BLaER1 (cell line): ENCODE measurements at regions not wholly inside any gene's neighbourhood (a gene's known extent, or its start where the extent isn't known, plus 50 kb on each side); places are given as distances from the start of the nearest gene placed in this dataset.
"Not testable (repeated sequence)": the region's sequence is repeated elsewhere in the genome, so short reads cannot be mapped to it uniquely, and the experiment has no call there.

Experiments used
- H3K27ac ChIP-seq: shearing (Covaris generic); formaldehyde crosslinking; 2 replicates; pipeline ENCODE4 v1.8.1; 2022
- H3K27me3 ChIP-seq: shearing (Covaris generic); formaldehyde crosslinking; 2 replicates; pipeline ENCODE4 v1.8.1; 2022
- H3K36me3 ChIP-seq: shearing (Covaris generic); formaldehyde crosslinking; 2 replicates; pipeline ENCODE4 v1.8.1; 2022
- H3K4me1 ChIP-seq: shearing (Covaris generic); formaldehyde crosslinking; 2 replicates; pipeline ENCODE4 v1.8.1; 2022
- H3K4me2 ChIP-seq: shearing (Covaris generic); formaldehyde crosslinking; 2 replicates; pipeline ENCODE4 v1.8.1; 2022
- H3K4me3 ChIP-seq: shearing (Covaris generic); formaldehyde crosslinking; 2 replicates; pipeline ENCODE4 v1.8.1; 2022
- H3K9ac ChIP-seq: shearing (Covaris generic); formaldehyde crosslinking; 2 replicates; pipeline ENCODE4 v1.8.1; 2022
- H3K9me3 ChIP-seq: shearing (Covaris generic); formaldehyde crosslinking; 2 replicates; pipeline ENCODE4 v1.8.1; 2022
- H4K20me1 ChIP-seq: shearing (Covaris generic); formaldehyde crosslinking; 2 replicates; pipeline ENCODE4 v1.8.1; 2022

DNA sequence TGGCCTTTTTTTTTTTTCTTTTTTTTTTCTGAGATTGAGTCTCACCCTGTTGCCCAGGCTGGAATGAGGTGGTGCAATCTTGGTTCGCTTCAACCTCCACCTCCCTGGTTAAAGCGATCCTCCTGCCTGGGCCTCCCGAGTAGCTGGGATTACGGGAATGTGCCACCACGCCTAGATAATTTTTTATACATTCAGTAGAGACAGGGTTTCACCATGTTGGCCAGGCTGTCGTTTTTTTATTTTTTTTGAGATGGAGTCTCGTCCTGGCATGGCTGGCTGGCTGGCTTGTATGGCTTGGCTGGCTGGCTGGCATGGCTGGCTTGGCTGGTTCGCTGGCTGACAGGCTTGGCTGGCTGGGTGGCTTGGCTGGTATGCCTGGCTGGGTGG lies 2812.1 kb downstream of the RPIA start:
- H3K4me2 ChIP-seq, H3K4me3 ChIP-seq, H3K9ac ChIP-seq, H3K27me3 ChIP-seq, H3K36me3 ChIP-seq, H4K20me1 ChIP-seq, H3K27ac ChIP-seq, H3K4me1 ChIP-seq: not testable (repeated sequence)
- H3K9me3 ChIP-seq, result peaks cover 26% of the 10 kb centered on the region

DNA sequence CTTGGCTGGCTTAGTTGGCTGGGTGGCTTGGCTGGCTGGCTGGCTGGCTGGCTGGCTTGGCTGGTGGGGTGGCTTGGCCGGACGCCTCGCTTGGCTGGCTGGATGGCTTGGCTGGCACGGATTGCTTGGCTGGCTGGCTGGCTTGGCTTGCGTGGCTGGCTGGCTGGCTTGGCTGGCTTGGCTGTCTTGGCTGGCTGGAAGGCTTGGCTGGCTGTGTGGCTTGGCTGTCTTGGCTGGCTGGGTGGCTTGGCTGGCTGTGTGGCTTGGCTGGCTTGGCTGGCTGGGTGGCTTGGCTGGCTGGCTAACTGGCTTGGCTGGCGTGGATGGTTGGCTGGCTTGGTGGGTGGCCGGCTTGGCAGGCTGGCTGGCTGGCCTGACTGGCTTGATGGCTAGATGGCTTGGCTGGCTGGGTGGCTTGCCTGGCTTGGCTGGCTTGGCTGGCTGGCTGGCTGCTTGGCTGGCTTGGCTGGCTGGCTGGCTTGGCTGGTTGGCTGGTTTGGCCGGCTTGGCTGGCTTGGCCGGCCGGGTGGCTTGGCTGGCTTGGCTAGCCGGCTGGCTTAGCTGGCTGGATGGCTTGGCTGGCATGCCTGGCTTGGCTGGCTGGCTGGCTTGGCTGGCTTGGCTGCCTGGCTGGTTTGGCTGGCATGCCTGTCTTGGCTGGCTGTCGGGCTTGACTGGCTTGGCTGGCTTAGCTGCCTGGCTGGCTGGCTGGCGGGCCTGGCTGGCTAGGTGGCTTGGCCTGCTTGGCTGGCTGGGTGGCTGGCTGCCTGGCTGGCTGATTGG lies 2812.7 kb downstream of the RPIA start:
- H3K27me3 ChIP-seq, H3K4me2 ChIP-seq, H3K4me3 ChIP-seq, H3K9ac ChIP-seq, H3K4me1 ChIP-seq, H3K36me3 ChIP-seq, H3K27ac ChIP-seq, H4K20me1 ChIP-seq: not testable (repeated sequence)
- H3K9me3 ChIP-seq, result peaks cover 26% of the 10 kb centered on the region

DNA sequence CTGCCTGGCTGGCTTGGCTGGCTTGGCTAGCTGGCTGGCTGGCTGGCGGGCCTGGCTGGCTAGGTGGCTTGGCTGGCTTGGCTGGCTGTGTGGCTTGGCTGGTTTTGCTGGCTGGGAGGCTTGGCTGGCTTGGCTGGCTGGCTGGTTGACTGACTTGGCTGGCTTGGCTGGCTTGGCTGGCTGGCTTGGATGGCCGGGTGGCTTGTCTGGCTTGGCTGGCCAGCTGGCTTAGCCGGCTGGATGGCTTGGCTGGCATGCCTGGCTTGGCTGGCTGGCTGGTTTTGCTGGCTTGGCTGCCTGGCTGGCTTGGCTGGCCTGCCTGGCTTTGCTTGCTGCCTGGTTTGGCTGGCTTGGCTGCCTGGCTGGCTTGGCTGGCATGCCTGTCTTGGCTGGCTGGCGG lies 2817.3 kb downstream of the RPIA start:
- not testable (repeated sequence) for H3K27ac ChIP-seq, H3K4me2 ChIP-seq, H3K4me3 ChIP-seq, H3K27me3 ChIP-seq, H3K9ac ChIP-seq, H4K20me1 ChIP-seq, H3K36me3 ChIP-seq, H3K4me1 ChIP-seq
- peaks cover 15% of the 10 kb centered on the region for H3K9me3 ChIP-seq

DNA sequence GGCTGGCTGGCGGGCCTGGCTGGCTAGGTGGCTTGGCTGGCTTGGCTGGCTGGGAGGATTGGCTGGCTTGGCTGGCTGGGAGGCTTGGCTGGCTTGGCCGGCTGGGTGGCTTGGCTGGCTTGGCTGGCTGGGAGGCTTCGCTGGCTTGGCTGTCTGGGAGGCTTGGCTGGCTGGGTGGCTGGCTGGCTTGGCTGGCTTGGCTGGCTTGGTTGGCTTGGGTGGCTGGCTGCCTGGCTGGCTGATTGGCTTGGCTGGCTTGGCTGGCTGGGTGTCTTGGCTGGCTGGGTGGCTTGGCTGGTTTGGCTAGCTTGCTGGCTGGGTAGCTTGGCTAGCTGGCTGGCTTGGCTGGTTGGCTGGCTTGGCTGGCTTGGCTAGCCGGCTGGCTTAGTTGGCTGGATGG lies 2817.8 kb downstream of the RPIA start:
- not testable (repeated sequence) for H3K27me3 ChIP-seq, H3K27ac ChIP-seq, H3K36me3 ChIP-seq, H3K4me1 ChIP-seq, H3K9ac ChIP-seq, H4K20me1 ChIP-seq, H3K4me2 ChIP-seq, H3K4me3 ChIP-seq
- H3K9me3 ChIP-seq, result peaks cover 11% of the 10 kb centered on the region

DNA sequence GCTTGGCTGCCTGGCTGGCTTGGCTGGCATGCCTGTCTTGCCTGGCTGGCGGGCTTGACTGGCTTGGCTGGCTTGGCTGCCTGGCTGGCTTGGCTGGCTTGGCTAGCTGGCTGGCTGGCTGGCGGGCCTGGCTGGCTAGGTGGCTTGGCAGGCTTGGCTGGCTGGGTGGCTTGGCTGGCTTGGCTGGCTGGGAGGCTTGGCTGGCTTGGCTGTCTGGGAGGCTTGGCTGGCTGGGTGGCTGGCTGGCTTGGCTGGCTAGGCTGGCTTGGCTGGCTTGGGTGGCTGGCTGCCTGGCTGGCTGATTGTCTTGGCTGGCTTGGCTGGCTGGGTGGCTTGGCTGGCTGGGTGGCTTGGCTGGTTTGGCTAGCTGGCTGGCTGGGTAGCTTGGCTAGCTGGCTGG lies 2819.7 kb downstream of the RPIA start:
- H4K20me1 ChIP-seq, H3K27ac ChIP-seq, H3K4me2 ChIP-seq, H3K36me3 ChIP-seq, H3K4me1 ChIP-seq, H3K9me3 ChIP-seq, H3K27me3 ChIP-seq, H3K4me3 ChIP-seq, H3K9ac ChIP-seq: not testable (repeated sequence)

DNA sequence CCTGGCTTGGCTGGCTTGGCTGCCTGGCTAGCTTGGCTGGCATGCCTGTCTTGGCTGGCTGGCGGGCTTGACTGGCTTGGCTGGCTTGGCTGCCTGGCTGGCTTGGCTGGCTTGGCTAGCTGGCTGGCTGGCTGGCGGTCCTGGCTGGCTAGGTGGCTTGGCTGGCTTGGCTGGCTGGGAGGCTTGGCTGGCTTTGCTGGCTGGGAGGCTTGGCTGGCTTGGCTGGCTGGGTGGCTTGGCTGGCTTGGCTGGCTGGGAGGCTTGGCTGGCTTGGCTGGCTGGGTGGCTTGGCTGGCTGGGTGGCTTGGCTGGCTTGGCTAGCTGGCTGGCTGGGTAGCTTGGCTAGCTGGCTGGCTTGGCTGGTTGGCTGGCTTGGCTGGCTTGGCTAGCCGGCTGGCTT lies 2824.5 kb downstream of the RPIA start:
- not testable (repeated sequence) for H4K20me1 ChIP-seq, H3K27ac ChIP-seq, H3K9ac ChIP-seq, H3K27me3 ChIP-seq, H3K36me3 ChIP-seq, H3K4me1 ChIP-seq, H3K4me2 ChIP-seq, H3K4me3 ChIP-seq
- peaks cover 19% of the 10 kb centered on the region for H3K9me3 ChIP-seq

DNA sequence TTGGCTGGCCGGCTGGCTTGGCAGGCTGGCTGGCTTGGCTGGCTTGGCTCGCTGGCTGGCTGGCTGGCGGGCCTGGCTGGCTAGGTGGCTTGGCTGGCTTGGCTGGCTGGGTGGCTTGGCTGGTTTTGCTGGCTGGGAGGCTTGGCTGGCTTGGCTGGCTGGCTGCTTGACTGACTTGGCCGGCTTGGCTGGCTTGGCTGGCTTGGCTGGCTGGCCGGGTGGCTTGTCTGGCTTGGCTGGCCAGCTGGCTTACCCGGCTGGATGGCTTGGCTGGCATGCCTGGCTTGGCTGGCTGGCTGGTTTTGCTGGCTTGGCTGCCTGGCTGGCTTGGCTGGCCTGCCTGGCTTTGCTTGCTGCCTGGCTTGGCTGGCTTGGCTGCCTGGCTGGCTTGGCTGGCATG lies 2825.2 kb downstream of the RPIA start:
- not testable (repeated sequence) for H3K27ac ChIP-seq, H3K4me2 ChIP-seq, H3K4me1 ChIP-seq, H3K9ac ChIP-seq, H3K36me3 ChIP-seq, H3K4me3 ChIP-seq, H4K20me1 ChIP-seq, H3K27me3 ChIP-seq
- peaks cover 17% of the 10 kb centered on the region for H3K9me3 ChIP-seq

DNA sequence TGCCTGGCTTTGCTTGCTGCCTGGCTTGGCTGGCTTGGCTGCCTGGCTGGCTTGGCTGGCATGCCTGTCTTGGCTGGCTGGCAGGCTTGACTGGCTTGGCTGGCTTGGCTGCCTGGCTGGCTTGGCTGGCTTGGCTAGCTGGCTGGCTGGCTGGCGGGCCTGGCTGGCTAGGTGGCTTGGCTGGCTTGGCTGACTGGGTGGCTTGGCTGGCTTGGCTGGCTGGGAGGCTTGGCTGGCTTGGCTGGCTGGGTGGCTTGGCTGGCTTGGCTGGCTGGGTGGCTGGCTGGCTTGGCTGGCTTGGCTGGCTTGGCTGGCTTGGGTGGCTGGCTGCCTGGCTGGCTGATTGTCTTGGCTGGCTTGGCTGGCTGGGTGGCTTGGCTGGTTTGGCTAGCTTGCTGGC lies 2826.4 kb downstream of the RPIA start:
- peaks cover 17% of the 10 kb centered on the region for H3K9me3 ChIP-seq
- not testable (repeated sequence) for H3K4me2 ChIP-seq, H3K27me3 ChIP-seq, H3K27ac ChIP-seq, H4K20me1 ChIP-seq, H3K4me1 ChIP-seq, H3K9ac ChIP-seq, H3K36me3 ChIP-seq, H3K4me3 ChIP-seq

DNA sequence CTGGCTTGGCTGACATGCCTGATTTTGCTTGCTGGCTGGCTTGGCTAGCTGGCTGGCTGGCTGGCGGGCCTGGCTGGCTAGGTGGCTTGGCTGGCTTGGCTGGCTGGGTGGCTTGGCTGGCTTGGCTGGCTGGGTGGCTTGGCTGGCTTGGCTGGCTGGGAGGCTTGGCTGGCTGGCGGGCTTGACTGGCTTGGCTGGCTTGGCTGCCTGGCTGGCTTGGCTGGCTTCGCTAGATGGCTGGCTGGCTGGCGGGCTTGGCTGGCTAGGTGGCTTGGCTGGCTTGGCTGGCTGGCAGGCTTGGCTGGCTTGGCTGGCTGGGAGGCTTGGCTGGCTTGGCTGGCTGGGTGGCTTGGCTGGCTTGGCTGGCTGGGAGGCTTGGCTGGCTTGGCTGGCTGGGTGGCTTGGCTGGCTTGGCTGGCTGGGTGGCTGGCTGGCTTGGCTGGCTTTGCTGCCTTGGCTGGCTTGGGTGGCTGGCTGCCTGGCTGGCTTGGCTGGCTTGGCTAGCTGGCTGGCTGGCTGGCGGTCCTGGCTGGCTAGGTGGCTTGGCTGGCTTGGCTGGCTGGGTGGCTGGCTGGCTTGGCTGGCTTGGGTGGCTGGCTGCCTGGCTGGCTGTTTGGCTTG lies 2827.0 kb downstream of the RPIA start:
- not testable (repeated sequence) for H3K4me3 ChIP-seq, H4K20me1 ChIP-seq, H3K27ac ChIP-seq, H3K4me2 ChIP-seq, H3K9ac ChIP-seq, H3K36me3 ChIP-seq, H3K4me1 ChIP-seq, H3K27me3 ChIP-seq
- peaks cover 17% of the 10 kb centered on the region for H3K9me3 ChIP-seq

DNA sequence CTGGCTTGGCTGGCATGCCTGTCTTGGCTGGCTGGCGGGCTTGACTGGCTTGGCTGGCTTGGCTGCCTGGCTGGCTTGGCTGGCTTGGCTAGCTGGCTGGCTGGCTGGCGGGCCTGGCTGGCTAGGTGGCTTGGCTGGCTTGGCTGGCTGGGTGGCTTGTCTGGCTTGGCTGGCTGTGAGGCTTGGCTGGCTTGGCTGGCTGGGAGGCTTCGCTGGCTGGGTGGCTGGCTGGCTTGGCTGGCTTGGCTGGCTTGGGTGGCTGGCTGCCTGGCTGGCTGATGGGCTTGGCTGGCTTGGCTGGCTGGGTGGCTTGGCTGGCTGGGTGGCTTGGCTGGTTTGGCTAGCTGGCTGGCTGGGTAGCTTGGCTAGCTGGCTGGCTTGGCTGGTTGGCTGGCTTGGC lies 2827.9 kb downstream of the RPIA start:
- H3K4me3 ChIP-seq, H3K27ac ChIP-seq, H3K9ac ChIP-seq, H3K4me2 ChIP-seq, H4K20me1 ChIP-seq, H3K4me1 ChIP-seq, H3K36me3 ChIP-seq, H3K27me3 ChIP-seq: not testable (repeated sequence)
- peaks cover 17% of the 10 kb centered on the region for H3K9me3 ChIP-seq

DNA sequence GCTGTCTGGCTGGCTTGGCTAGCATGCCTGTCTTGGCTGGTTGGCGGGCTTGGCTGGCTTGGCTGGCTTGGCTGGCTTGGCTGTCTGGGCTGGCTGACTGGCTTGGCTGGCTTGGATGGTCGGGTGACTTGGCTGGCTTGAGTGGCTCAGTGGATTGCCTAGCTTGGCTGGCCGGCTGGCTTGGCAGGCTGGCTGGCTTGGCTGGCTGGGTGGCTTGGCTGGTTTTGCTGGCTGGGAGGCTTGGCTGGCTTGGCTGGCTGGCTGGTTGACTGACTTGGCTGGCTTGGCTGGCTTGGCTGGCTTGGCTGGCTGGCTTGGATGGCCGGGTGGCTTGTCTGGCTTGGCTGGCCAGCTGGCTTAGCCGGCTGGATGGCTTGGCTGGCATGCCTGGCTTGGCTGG lies 2828.4 kb downstream of the RPIA start:
- peaks cover 17% of the 10 kb centered on the region for H3K9me3 ChIP-seq
- not testable (repeated sequence) for H3K9ac ChIP-seq, H3K4me2 ChIP-seq, H4K20me1 ChIP-seq, H3K4me1 ChIP-seq, H3K4me3 ChIP-seq, H3K36me3 ChIP-seq, H3K27ac ChIP-seq, H3K27me3 ChIP-seq

DNA sequence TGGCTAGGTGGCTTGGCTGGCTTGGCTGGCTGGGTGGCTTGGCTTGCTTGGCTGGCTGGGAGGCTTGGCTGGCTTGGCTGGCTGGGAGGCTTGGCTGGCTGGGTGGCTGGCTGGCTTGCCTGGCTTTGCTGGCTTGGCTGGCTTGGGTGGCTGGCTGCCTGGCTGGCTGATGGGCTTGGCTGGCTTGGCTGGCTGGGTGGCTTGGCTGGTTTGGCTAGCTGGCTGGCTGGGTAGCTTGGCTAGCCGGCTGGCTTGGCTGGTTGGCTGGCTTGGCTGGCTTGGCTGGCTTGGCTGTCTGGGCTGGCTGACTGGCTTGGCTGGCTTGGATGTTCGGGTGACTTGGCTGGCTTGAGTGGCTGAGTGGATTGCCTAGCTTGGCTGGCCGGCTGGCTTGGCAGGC lies 2829.1 kb downstream of the RPIA start:
- not testable (repeated sequence) for H3K27me3 ChIP-seq, H4K20me1 ChIP-seq, H3K9ac ChIP-seq, H3K27ac ChIP-seq, H3K4me2 ChIP-seq, H3K4me3 ChIP-seq, H3K36me3 ChIP-seq, H3K4me1 ChIP-seq
- peaks cover 17% of the 10 kb centered on the region for H3K9me3 ChIP-seq

DNA sequence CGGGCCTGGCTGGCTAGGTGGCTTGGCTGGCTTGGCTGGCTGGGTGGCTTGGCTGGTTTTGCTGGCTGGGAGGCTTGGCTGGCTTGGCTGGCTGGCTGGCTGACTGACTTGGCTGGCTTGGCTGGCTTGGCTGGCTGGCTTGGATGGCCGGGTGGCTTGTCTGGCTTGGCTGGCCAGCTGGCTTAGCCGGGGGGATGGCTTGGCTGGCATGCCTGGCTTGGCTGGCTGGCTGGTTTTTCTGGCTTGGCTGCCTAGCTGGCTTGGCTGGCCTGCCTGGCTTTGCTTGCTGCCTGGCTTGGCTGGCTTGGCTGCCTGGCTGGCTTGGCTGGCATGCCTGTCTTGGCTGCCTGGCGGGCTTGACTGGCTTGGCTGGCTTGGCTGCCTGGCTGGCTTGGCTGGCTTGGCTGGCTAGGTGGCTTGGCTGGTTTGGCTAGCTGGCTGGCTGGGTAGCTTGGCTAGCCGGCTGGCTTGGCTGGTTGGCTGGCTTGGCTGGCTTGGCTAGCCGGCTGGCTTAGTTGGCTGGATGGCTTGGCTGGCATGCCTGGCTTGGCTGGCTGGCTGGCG lies 2829.6 kb downstream of the RPIA start:
- H3K36me3 ChIP-seq, H3K27me3 ChIP-seq, H4K20me1 ChIP-seq, H3K4me2 ChIP-seq, H3K9ac ChIP-seq, H3K27ac ChIP-seq, H3K4me3 ChIP-seq, H3K4me1 ChIP-seq: not testable (repeated sequence)
- peaks cover 17% of the 10 kb centered on the region for H3K9me3 ChIP-seq

DNA sequence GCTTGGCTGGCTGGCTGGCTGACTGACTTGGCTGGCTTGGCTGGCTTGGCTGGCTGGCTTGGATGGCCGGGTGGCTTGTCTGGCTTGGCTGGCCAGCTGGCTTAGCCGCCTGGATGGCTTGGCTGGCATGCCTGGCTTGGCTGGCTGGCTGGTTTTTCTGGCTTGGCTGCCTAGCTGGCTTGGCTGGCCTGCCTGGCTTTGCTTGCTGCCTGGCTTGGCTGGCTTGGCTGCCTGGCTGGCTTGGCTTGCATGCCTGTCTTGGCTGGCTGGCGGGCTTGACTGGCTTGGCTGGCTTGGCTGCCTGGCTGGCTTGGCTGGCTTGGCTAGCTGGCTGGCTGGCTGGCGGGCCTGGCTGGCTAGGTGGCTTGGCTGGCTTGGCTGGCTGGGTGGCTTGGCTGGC lies 2830.5 kb downstream of the RPIA start:
- not testable (repeated sequence) for H3K27ac ChIP-seq, H3K27me3 ChIP-seq, H4K20me1 ChIP-seq

DNA sequence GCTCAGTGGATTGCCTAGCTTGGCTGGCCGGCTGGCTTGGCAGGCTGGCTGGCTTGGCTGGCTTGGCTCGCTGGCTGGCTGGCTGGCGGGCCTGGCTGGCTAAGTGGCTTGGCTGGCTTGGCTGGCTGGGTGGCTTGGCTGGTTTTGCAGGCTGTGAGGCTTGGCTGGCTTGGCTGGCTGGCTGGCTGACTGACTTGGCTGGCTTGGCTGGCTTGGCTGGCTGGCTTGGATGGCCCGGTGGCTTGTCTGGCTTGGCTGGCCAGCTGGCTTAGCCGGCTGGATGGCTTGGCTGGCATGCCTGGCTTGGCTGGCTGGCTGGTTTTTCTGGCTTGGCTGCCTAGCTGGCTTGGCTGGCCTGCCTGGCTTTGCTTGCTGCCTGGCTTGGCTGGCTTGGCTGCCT lies 2831.4 kb downstream of the RPIA start:
- H3K36me3 ChIP-seq, H3K4me3 ChIP-seq, H4K20me1 ChIP-seq, H3K27me3 ChIP-seq, H3K27ac ChIP-seq, H3K4me1 ChIP-seq, H3K4me2 ChIP-seq, H3K9ac ChIP-seq: not testable (repeated sequence)
- H3K9me3 ChIP-seq, result peaks cover 18% of the 10 kb centered on the region

More for the DNA sequence above, 2830.5 kb downstream of the RPIA start:
- H3K4me1 ChIP-seq, H3K4me2 ChIP-seq, H3K9ac ChIP-seq, H3K36me3 ChIP-seq, H3K4me3 ChIP-seq: not testable (repeated sequence)
- peaks cover 13% of the 10 kb centered on the region for H3K9me3 ChIP-seq
